ENCODE measurements at regions not wholly inside any gene's neighbourhood (a gene's known extent, or its start where the extent isn't known, plus 50 kb on each side); places are given as distances from the start of the nearest gene placed in this dataset.

DNA sequence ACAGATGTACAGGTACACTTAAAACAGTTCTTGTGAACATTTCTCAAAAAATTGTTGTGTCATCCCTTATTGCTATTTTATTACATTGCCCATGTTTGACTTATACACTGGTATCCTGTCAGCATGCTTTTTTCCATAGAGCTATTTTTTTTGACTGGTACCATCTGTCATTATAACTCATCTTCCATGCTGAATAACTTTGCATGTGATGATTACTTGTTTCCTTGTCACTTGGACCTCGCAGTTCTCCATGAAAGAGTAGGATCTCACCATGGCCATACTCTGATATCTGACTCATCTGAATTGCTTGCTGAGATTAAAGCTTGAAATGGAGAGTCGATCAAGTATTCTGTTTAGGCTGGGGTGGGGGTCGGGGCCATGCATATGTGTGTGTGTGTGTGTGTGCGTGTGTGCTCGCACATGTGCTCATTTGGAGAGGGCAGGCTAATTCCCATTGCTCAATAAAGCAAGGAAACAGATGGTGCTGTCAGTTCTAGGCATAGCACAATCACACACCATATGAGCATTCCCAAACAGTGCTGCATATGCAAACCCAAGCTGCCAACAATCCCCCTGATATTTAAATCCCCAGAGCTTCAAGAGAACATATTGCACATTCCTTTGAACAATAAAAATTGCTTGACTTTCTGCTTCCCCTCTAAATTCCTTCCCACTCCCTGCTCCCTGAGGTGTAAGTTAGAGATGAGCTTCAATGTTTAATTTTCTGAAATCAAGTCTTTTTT is 62.9 kb downstream of the NHLRC3 start:
- 74 to 86% (median 83%) methylated on average over 5 of the region's 5 CpGs for WGBS, 4 donors
- intact Hi-C loops (cut with DNase I): no loop called here
- no peak overlapping the region for H3K4me3 ChIP-seq
- DNase-seq: no peak
- no peak overlapping the region for H3K27ac ChIP-seq
- no peaks in the 10 kb centered on the region for H3K27me3 ChIP-seq
- no peaks in the 10 kb centered on the region for H3K9me3 ChIP-seq (replicated peaks in 1 of 3)
- H3K36me3 ChIP-seq (replicated peaks in 1 of 2): no peaks in the 10 kb centered on the region
- no peaks in the 10 kb centered on the region for H3K4me1 ChIP-seq (replicated peaks in 1 of 2)
- TF ChIP-seq CTCF (IDR thresholded peaks at IDR 0.05) (no peak), POLR2A (IDR thresholded peaks at IDR 0.05) (no peak)

DNA sequence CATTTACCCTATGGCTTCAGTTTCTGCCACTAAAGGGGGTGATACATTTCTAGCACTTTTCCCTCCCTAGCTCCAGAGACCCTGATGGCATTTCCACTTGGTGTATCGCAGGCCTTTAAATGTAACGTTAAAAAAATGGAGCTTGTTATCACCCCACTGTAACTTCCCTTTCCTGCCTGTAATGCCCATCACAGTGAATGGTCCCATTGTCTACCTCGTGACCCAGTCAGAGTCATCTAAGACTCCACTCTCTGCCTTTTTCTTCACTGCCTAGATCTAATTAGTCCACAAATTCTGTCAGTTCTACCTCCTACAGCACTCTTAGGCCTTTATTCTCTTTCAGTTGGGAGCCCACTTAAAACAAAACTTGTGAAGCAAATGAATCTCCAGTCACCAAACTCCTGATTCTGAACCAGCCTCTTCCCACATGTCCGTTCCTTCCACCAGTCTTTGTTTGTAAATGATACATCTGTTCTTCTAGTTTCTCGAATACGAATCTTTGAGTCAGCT is 64.8 kb downstream of the NHLRC3 start:
- Histone ChIP-seq H3K36me3 (replicated peaks in 1 of 2) (no peaks in the 10 kb centered on the region), H3K4me1 (replicated peaks in 1 of 2) (no peaks in the 10 kb centered on the region), H3K27me3 (no peaks in the 10 kb centered on the region), H3K27ac (no peak overlapping the region), H3K9me3 (replicated peaks in 1 of 3) (no peaks in the 10 kb centered on the region), H3K4me3 (no peak overlapping the region)
- TF ChIP-seq POLR2A (IDR thresholded peaks at IDR 0.05) (no peak), CTCF (IDR thresholded peaks at IDR 0.05) (no peak)
- intact Hi-C loops (cut with DNase I): no loop called here
- WGBS, 4 donors: 81 to 89% (median 82%) methylated on average over 6 of the region's 6 CpGs
- DNase-seq: no peak

GRCh38 chr13:39105110-39105509 is 66.9 kb downstream of the NHLRC3 start:
- Histone ChIP-seq H3K4me3 (no peak overlapping the region), H3K4me1 (replicated peaks in 1 of 2) (no peaks in the 10 kb centered on the region), H3K9me3 (replicated peaks in 1 of 3) (no peaks in the 10 kb centered on the region), H3K27me3 (no peaks in the 10 kb centered on the region), H3K36me3 (replicated peaks in 1 of 2) (no peaks in the 10 kb centered on the region), H3K27ac (no peak overlapping the region)
- 6 to 33% (median 27%) methylated on average over 1 of the region's 1 CpG for whole genome bisulfite sequencing, 4 donors
- DNase-seq: peak in 1 of 7 donors; percentile 2
- no peak for TF ChIP-seq POLR2A (IDR thresholded peaks at IDR 0.05)
- TF ChIP-seq CTCF (IDR thresholded peaks at IDR 0.05): no peak
- intact Hi-C loops (cut with DNase I): no loop called here

DNA sequence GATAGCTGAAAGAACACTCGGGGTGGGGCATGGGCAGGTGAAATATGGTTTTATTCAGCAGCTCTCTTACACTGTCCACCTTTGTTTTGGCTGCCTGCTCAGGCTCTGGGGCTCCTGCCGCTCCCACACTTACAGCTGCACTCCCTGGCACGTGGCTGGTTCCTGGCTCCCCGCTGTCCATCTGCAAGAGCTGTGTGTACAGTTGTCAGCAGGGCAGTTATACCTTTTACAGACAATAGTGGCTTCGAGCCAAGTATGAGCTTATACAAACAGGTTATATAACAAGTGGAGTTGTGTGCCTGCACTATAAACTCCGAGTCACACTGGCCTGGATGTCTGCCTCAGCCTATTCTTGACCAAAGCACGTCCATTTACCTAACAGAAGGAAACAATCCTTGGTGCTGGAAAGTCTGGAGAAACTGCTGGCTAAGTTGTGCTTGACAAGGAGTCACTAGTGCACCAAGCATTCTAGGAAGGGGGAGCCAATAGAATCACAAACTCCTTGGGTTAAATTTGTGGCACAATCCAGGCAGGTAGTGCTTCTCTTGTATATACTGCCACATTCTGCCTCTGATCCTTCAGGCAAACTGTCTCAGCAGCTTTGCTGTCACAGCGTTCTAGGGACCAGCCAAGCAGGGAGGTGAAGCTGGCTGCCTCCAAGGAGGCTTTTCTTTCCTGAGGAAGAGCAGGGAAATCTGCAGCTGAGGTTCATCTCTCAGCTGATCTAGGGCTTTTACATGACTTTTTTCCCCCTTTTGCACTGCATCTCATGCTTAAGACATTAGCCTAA is 68.2 kb downstream of the NHLRC3 start:
- TF ChIP-seq CTCF (IDR thresholded peaks at IDR 0.05) (no peak), POLR2A (IDR thresholded peaks at IDR 0.05) (no peak)
- H3K4me1 ChIP-seq (replicated peaks in 1 of 2): no peaks in the 10 kb centered on the region
- intact Hi-C loops (cut with DNase I): no loop called here
- 67 to 79% (median 76%) methylated on average over 7 to 8 of the region's 8 CpGs for WGBS, 4 donors
- no peak overlapping the region for H3K4me3 ChIP-seq
- H3K27me3 ChIP-seq: no peaks in the 10 kb centered on the region
- H3K9me3 ChIP-seq (replicated peaks in 1 of 3): no peaks in the 10 kb centered on the region
- H3K36me3 ChIP-seq (replicated peaks in 1 of 2): no peaks in the 10 kb centered on the region
- DNase-seq: no peak
- no peak overlapping the region for H3K27ac ChIP-seq

All from adrenal gland (tissue), 9 donors.